HG02623 (cell line): ENCODE measurements at regions not wholly inside any gene's neighbourhood (a gene's known extent, or its start where the extent isn't known, plus 50 kb on each side); places are given as distances from the start of the nearest gene placed in this dataset.

Experiments
- ATAC-seq: cut with Tn5 transposase; IDR thresholded peaks from one replicate; pipeline ENCODE4 v1.9.1; 2021; ENCODE audit warnings: moderate library complexity; ENCODE audit not compliant: unreplicated experiment

DNA sequence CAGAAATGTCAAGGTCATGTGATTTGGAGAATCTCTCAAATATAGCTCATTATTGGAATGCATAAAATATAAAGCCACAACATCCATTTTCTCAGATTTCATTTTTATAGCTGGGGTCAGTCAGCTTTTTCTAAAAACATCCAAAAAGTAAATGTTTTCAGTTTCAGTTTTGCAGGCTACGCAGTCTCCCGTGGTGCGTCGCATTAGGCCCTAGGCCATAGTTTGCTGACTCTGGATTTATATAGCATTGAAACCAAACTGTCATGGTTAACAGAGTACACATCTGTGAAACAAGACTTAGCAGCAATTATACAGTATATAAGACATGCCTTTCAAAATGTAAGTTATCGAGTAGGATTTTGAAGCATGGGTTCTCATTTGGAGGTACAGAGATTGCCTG, 140.0 kb downstream of the IRS2 start:
- peak; percentile 75 for ATAC-seq

GRCh38 chr13:109645831-109646230, 140.6 kb downstream of the IRS2 start:
- no peak for ATAC-seq

DNA sequence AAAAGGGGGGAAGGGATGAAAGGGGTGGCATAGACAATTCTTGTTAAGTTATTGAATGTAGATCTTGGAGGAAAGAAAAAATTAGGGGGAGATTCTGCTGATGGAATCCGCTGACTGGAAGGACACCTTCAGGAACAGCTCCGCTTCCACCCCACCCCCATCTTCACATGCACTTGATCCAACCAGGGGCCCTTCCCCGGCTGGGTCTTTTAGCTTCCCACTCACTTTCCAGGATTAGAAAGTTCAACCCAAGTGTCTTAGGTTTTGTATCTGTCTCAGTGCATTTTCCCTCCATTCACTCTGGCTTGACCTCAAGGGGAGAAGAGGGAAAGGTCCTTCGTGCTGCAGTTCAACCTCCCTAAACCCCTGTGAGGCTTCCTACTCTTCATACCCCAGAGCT, 141.4 kb downstream of the IRS2 start:
- ATAC-seq = no peak

GRCh38 chr13:109644069-109644750, 142.2 kb downstream of the IRS2 start:
- ATAC-seq = no peak

GRCh38 chr13:109642358-109642757, 144.0 kb downstream of the IRS2 start:
- no peak for ATAC-seq

DNA sequence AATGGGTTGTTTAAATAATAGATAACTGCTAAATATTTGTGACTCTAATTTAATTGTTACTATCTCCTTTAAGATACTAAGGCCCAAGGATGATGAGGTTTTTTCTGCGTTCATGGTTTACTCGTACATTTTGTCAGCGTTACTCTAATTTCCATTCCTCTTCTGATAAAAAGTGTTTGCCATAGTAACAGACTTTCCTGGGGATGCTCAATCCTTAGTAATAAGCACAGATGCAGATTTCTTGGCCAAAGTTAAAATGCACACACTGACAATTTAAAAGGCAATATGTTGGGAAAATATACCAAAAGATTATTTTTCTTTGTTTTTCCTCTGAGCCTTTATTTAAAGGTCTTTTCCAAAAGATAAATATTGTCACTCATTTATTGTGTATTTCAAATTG, 149.6 kb downstream of the IRS2 start:
- ATAC-seq = no peak

DNA sequence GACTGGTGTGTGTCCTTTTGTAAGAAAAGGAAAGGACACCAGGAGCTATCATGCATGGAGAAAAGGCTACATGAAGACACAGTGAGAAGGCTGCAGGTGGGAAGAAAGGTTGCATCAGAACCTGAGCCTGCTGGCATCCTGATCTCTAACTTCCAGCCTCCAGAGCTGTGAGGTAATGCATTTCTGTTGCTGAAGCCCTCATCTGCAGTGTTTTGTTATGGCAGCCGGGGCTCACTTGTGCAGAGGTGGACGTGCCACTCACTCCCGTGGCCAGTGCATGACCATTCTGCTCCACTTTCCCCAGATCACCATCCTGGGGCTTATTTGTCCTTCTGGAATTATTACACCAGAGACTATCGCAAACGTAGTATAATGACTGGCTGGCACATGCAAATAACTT, 155.3 kb downstream of the IRS2 start:
- ATAC-seq = no peak

- no peak for ATAC-seq
These were observed 156.1 kb downstream of the IRS2 start for GRCh38 chr13:109630271-109630670.

- no peak for ATAC-seq
These were observed 156.6 kb downstream of the IRS2 start for GRCh38 chr13:109629737-109630136.

- ATAC-seq = no peak
These were observed 158.1 kb downstream of the IRS2 start for GRCh38 chr13:109628251-109628699.

DNA sequence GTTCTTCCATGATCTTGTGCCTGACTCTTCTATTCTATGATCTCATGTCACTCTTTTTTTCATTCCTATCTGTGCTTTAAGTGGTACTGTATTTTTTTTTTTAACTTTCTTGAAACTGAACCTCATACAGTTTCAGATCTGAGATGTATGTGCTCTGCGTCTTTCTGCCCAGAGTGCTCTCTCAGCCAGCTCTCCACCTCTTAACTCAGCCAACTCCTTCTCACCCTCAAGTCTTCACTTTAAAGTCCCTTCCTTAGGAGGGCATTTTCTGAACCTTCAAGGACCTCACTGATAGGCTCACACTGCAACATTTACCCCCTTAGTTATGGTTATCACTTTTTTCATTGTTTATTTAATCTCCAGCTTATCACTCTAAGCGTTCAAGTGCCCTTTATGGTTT, 158.7 kb downstream of the IRS2 start:
- no peak for ATAC-seq

- ATAC-seq = no peak
These were observed 159.8 kb downstream of the IRS2 start for GRCh38 chr13:109626386-109627171.

DNA sequence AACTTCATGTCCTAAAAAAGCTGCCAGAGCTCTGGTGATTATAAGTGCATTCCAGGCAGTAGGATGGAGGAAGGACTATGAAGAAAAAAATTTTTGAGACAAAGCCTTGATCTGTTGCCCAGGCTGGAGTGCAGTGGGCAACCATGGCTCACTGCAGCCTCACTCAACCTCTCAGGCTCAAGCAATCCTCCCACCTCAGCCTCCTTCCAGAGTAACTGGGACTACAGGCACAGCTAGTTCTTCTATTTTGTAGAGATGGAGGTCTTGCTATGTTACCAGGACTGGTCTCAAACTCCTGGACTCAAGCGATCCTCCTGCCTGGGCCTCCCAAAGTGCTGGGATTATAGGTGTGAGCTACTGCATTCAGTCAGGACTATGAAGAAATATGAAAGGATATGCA, 161.2 kb downstream of the IRS2 start:
- ATAC-seq = no peak

GRCh38 chr13:109622006-109622405, 164.4 kb downstream of the IRS2 start:
- ATAC-seq = no peak

GRCh38 chr13:109615721-109616420, 170.5 kb downstream of the IRS2 start:
- no peak for ATAC-seq

GRCh38 chr13:109611912-109612691, 174.3 kb downstream of the IRS2 start:
- ATAC-seq = no peak

DNA sequence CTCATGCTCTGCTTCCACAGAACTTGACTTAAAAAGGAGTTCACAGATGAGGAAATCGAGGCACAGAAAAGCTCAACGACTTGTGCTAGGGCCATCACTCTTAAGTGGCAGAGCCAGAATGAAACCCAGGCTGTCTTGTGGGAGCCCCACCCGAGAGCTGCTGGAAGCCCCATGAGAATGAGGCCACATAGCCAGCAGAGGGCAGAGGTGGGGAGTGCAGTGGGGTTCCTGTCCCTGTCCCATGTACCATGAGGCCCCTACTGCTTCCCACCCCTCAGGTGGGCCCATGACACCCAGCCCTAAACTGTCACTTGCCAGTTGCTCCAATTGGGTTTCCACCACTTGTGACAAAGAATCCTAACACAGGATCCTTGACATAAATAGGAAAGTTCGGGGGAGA, 175.9 kb downstream of the IRS2 start:
- ATAC-seq = no peak

DNA sequence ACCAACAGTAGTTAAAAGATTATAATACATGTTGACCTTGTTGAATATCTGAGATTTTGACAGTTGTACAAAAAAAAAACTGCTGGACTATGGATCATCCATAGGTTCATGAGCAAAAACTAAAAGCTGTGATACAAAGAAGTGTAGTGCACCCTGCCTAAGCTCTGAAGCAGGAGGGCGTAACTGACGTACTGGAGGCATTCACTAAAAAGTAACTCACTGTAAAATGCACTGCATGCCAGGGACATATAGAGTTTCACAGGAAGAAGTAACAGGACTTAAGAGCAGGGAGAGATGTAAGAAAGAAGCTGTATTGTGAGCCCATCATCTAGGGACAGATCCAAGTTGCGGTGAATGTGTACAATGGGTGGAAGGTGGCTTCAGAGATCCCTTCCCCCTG, 177.9 kb downstream of the IRS2 start:
- ATAC-seq = no peak

- no peak for ATAC-seq
These were observed 178.3 kb downstream of the IRS2 start for GRCh38 chr13:109608059-109608458.

DNA sequence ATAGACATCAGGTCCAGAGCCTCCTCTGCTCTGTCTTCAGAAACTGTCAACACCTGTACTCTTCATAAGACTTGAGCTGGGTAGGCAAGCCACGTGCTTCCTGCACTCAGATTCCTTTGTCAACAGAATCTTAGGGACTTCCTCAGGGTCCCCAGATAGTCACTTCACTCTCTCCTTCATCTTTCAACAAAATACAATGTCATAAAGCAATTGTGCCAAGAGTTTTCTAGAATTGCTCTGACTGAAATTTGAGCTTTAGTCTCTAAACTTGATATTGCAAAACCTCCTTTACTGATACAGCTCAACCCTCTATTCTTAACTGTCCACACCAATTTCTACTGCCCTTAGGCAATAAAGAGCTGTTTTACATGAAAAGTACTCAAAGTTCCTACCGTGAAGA, 179.9 kb downstream of the IRS2 start:
- ATAC-seq = no peak

DNA sequence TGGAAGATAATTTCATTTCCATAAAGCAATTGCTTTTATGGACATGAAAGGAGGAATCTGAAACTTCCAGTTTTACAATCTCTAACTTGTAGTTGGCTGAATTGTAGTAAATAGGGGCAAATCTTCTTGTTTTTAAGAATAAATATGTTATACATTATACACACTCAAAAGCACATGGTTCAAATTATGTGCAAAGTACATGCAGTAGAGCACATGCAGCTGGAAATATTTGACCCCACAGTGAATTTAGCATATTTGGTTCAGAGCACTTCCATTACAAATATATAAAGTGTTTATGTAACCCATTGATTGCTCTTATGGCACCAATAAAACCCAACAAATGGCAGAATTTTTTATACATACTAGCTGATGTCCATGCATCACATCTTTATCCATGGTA, 180.5 kb downstream of the IRS2 start:
- no peak for ATAC-seq
